ENCODE measurements at regions not wholly inside any gene's neighbourhood (a gene's known extent, or its start where the extent isn't known, plus 50 kb on each side); places are given as distances from the start of the nearest gene placed in this dataset.
A peak's percentile ranks its signal among the peaks of the same experiment; 100 is the strongest.

GRCh38 chr6:44538131-44538806 is 150.8 kb downstream of the CDC5L start:
- no peak for DNase-seq
- peaks cover 11% of the 10 kb centered on the region for H3K4me1 ChIP-seq
- WGBS, 3 donors, result 76 to 78% (median 77%) methylated on average over 7 of the region's 7 CpGs
- H3K9me3 ChIP-seq, result no peaks in the 10 kb centered on the region
- no peak overlapping the region for H3K4me3 ChIP-seq
- TF ChIP-seq CTCF (IDR thresholded peaks at IDR 0.05), result no peak
- no peak overlapping the region for H3K27ac ChIP-seq
- ATAC-seq, result no peak
- H3K36me3 ChIP-seq (ENCODE audit: insufficient read depth in 1 of 2, low read depth in 1 of 2), result no peaks in the 10 kb centered on the region
- intact Hi-C loops (cut with DNase I), result no loop called here
- no peaks in the 10 kb centered on the region for H3K27me3 ChIP-seq (ENCODE audit: insufficient read depth in 3 of 3, low read length in 2 of 3)

GRCh38 chr6:44538807-44539201 is 151.3 kb downstream of the CDC5L start:
- Histone ChIP-seq H3K4me1 (peaks cover 13% of the 10 kb centered on the region), H3K27ac (no peak overlapping the region), H3K9me3 (no peaks in the 10 kb centered on the region), H3K4me3 (no peak overlapping the region), H3K36me3 (ENCODE audit: insufficient read depth in 1 of 2, low read depth in 1 of 2) (no peaks in the 10 kb centered on the region), H3K27me3 (ENCODE audit: insufficient read depth in 3 of 3, low read length in 2 of 3) (no peaks in the 10 kb centered on the region)
- WGBS, 3 donors, result 21 to 39% (median 35%) methylated on average over 2 of the region's 2 CpGs
- peak in 2 of 4 donors; percentile 33 to 67 for ATAC-seq
- intact Hi-C loops (cut with DNase I), result no loop called here
- TF ChIP-seq CTCF (IDR thresholded peaks at IDR 0.05), result no peak
- DNase-seq, result no peak

- 96 to 97% (median 97%) methylated on average over 3 of the region's 3 CpGs for WGBS, 3 donors
- no peak for TF ChIP-seq CTCF (IDR thresholded peaks at IDR 0.05)
- Histone ChIP-seq H3K36me3 (ENCODE audit: insufficient read depth in 1 of 2, low read depth in 1 of 2) (no peaks in the 10 kb centered on the region), H3K9me3 (no peaks in the 10 kb centered on the region), H3K27me3 (ENCODE audit: insufficient read depth in 3 of 3, low read length in 2 of 3) (no peaks in the 10 kb centered on the region), H3K27ac (no peak overlapping the region), H3K4me1 (peaks cover 13% of the 10 kb centered on the region), H3K4me3 (no peak overlapping the region)
- DNase-seq (no peak), ATAC-seq (no peak)
- intact Hi-C loops (cut with DNase I), result no loop called here
These were observed 152.3 kb downstream of the CDC5L start for GRCh38 chr6:44539701-44540355.

GRCh38 chr6:44540881-44541280 is 153.4 kb downstream of the CDC5L start:
- ATAC-seq, result no peak
- Histone ChIP-seq H3K4me3 (no peak overlapping the region), H3K36me3 (ENCODE audit: insufficient read depth in 1 of 2, low read depth in 1 of 2) (no peaks in the 10 kb centered on the region), H3K27me3 (ENCODE audit: insufficient read depth in 3 of 3, low read length in 2 of 3) (no peaks in the 10 kb centered on the region), H3K27ac (no peak overlapping the region), H3K4me1 (peaks cover 13% of the 10 kb centered on the region), H3K9me3 (no peaks in the 10 kb centered on the region)
- TF ChIP-seq CTCF (IDR thresholded peaks at IDR 0.05), result no peak
- DNase-seq, result no peak
- intact Hi-C loops (cut with DNase I), result no loop called here
- 95 to 97% (median 97%) methylated on average over 4 of the region's 4 CpGs for WGBS, 3 donors
